Choroid plexus epithelial cell (primary cell): ENCODE measurements at regions not wholly inside any gene's neighbourhood (a gene's known extent, or its start where the extent isn't known, plus 50 kb on each side); places are given as distances from the start of the nearest gene placed in this dataset.
"Not testable (repeated sequence)": the region's sequence is repeated elsewhere in the genome, so short reads cannot be mapped to it uniquely, and the experiment has no call there.

Source experiments
- DNase-seq: peaks from one replicate; pipeline ENCODE4 v3.0.0-alpha.2; 2010; ENCODE audit warnings: low read depth
- H3K4me3 ChIP-seq: 2 replicates; pipeline ENCODE4 v1.5.1; 2011; ENCODE audit warnings: low read depth, mild to moderate bottlenecking, control low read depth, low read length, moderate library complexity
- TF ChIP-seq, protein P1 (sequence below): conservative IDR thresholded peaks from 2 replicates; pipeline ENCODE4 v1.5.1; 2011; ENCODE audit warnings: low read depth, mild to moderate bottlenecking, control low read depth, inconsistent platforms, low read length, moderate library complexity

GRCh38 chr20:16828666-16829305 is 80.6 kb downstream of the OTOR start:
- TF ChIP-seq, protein P1, sequence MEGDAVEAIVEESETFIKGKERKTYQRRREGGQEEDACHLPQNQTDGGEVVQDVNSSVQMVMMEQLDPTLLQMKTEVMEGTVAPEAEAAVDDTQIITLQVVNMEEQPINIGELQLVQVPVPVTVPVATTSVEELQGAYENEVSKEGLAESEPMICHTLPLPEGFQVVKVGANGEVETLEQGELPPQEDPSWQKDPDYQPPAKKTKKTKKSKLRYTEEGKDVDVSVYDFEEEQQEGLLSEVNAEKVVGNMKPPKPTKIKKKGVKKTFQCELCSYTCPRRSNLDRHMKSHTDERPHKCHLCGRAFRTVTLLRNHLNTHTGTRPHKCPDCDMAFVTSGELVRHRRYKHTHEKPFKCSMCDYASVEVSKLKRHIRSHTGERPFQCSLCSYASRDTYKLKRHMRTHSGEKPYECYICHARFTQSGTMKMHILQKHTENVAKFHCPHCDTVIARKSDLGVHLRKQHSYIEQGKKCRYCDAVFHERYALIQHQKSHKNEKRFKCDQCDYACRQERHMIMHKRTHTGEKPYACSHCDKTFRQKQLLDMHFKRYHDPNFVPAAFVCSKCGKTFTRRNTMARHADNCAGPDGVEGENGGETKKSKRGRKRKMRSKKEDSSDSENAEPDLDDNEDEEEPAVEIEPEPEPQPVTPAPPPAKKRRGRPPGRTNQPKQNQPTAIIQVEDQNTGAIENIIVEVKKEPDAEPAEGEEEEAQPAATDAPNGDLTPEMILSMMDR, result no peak
- no peak for DNase-seq
- no peak overlapping the region for H3K4me3 ChIP-seq

DNA sequence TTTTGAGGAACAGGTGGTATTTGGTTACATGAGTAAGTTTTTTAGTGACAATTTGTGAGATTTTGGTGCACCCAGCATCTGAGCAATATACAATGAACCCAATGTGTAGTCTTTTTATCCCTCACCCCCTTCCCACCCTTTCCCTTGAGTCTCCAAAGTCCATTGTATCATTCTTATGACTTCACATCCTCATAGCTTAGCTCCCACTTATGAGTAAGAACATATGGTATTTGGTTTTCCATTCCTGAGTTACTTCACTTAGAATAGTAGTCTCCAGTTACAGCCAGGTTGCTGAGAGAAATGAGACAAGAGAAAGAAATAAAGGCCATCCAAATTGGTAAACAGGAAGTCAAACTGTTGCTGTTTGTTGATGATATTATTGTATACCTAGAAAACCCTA is 87.5 kb downstream of the OTOR start:
- DNase-seq, result peak; percentile 3

DNA sequence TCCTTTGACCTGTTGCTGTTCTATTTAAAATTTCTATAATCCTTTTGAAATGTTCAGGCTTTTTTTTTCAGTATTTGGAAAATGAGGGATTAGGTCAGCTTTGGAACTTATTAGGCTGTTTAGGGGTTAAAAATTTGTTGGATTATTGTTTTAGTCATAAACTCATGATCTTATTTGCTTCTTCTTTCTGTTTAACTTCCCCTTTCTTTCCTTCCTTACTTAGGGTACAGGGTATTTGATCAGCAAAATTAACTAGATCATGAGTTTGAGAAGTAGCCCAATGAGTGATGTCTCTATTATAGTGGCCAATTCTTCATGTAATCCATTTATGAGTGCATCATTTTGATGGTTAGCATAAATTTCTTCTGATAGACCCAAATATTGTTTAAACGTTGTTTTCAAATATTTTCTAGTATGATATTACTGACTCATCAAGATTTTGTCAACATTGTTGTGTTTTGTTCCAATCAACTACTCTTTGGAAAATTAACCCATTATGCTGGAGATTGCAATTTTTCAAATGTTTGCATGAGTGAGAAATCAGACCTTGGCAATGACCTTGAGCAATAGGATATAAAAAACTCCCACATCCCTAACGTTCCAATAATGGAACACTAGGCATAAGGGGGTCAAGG is 94.4 kb downstream of the OTOR start:
- TF ChIP-seq, protein P1, result no peak
- H3K4me3 ChIP-seq, result no peak overlapping the region
- DNase-seq, result no peak

More for the DNA sequence above, 87.5 kb downstream of the OTOR start:
- not testable (repeated sequence) for H3K4me3 ChIP-seq

DNA sequence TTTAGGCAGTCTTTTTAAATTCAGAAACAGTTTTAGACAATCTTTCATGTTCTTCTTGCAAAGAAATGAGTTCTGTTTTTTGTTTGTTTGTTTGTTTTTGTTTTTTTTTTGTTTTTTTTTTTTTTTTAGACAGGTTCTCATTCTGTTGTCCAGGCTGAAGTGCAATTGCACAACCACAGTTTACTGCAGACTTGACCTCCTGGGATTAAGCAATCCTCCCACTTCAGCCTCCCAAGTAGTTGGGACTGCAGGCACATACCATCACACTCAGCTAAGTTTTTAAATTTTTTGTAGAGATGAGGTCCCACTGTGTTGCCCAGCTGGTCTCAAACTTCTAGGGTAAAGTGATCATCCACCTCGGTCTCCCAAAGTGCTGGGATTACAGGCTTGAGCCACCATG is 96.2 kb downstream of the OTOR start:
- H3K4me3 ChIP-seq, result no peak overlapping the region
- TF ChIP-seq, protein P1, result no peak
- DNase-seq, result no peak

DNA sequence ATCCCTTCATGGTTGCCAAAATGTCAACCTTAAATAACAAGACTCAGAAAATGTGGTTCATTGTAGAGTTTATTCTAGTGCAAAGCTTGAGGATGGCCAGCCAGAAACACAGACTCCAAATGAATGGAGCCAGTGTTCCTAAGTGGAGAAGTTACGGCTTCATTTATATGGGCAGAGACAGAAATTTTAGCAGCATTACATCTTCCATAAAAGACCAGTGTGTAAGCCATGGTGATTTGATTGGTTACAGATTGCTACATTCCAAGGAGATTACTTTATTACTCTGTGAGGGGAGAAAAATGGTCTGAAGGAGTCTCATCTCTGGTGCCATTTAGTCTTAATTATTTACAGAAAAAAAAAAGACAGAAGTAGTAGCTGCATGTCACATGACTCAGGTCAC is 97.8 kb downstream of the OTOR start:
- H3K4me3 ChIP-seq, result no peak overlapping the region
- DNase-seq, result no peak
- TF ChIP-seq, protein P1, result no peak

- no peak for DNase-seq
- TF ChIP-seq, protein P1, result no peak
- no peak overlapping the region for H3K4me3 ChIP-seq
Measured at GRCh38 chr20:16848061-16848460, 99.9 kb downstream of the OTOR start.

GRCh38 chr20:16848526-16848925 is 100.4 kb downstream of the OTOR start:
- no peak overlapping the region for H3K4me3 ChIP-seq
- DNase-seq, result no peak
- TF ChIP-seq, protein P1, result no peak
